Testis (tissue), 2 donors: ENCODE measurements at regions not wholly inside any gene's neighbourhood (a gene's known extent, or its start where the extent isn't known, plus 50 kb on each side); places are given as distances from the start of the nearest gene placed in this dataset.

ENCODE experiments used
- DNase-seq: peaks from one replicate; pipeline ENCODE4 v3.0.0-alpha.2; 2019
- H3K27ac ChIP-seq, 2 donors: fragments of 200-600 bp; sonication (generic); one replicate each; pipeline ENCODE4 v1.5.1; 2019
- H3K27me3 ChIP-seq: fragments of 200-600 bp; sonication (generic); one replicate; pipeline ENCODE4 v1.5.1; 2019
- H3K36me3 ChIP-seq: fragments of 200-600 bp; sonication (generic); one replicate; pipeline ENCODE4 v1.5.1; 2017; ENCODE audit warnings: low read depth; ENCODE audit errors: missing control alignments
- H3K4me1 ChIP-seq: fragments of 200-600 bp; sonication (generic); one replicate; pipeline ENCODE4 v1.5.1; 2019
- H3K4me3 ChIP-seq, 2 donors: fragments of 200-600 bp; sonication (generic); one replicate each; pipeline ENCODE4 v1.5.1; 2017 to 2019
- H3K9me3 ChIP-seq: fragments of 200-600 bp; sonication (generic); one replicate; pipeline ENCODE4 v1.5.1; 2017
- POLR2A ChIP-seq: fragments of 450-650 bp; IDR thresholded peaks from one replicate; pipeline ENCODE4 v1.6.1; 2017; ENCODE audit warnings: antibody characterized with exemption, mild to moderate bottlenecking, moderate library complexity
- WGBS, 2 donors: methylation state at CpG; one replicate each; pipeline ENCODE4 v1.1.5; 2018; 5-methylcytosine and 5-hydroxymethylcytosine counted together
- intact Hi-C: fragments of 100-400 bp; cut with DNase I; formaldehyde crosslinking; loops from one replicate; pipeline ENCODE4 v1.15.1; 2023; ENCODE audit warnings: low total_unique reads
- TF ChIP-seq, protein P1 (sequence below), 3 experiments: fragments of 450-650 bp in 2 of 3; fragments of 200-600 bp in 1 of 3; sonication (generic) in 1 of 3; IDR thresholded peaks; one replicate each; pipeline ENCODE4 v1.5.1; 2016 to 2019; ENCODE audit warnings: antibody characterized with exemption in 3 of 3, mild to moderate bottlenecking in 2 of 3, moderate library complexity in 1 of 3

DNA sequence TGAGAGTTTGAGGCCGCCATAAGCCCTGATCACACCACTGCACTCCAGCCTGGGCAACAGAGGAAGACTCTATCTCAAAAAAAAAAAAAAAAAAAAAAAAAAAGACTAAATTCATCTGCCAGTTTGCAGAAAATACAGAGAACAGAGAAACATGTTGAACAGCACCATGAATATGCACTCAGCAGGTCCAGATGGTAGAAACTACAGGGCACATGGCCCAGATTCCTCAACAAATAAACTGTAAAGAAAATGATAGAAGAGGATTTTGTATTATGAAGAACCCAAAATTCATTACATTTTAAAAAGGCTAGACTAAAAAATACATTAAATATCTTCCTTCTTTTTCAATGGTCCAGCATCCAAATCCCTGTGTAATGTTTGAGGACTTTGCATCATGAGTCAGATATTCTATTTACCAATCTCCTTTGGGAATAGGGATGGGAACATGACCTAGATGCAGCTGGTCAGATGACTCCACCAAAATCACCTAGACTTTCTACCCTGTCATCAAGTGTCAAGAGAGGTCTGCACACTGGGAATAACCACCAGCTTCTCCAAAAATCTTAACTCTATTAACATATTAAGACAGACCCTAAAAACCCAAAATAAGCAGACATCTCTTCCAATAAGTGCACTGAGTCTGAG is 189.1 kb upstream of the TCF21 start:
- Histone ChIP-seq H3K27ac (no peak overlapping the region), H3K4me3 (no peak overlapping the region), H3K36me3 (no peaks in the 10 kb centered on the region), H3K9me3 (no peaks in the 10 kb centered on the region), H3K27me3 (no peaks in the 10 kb centered on the region), H3K4me1 (no peaks in the 10 kb centered on the region)
- DNase-seq = no peak
- intact Hi-C loops = no loop called here
- TF ChIP-seq, protein P1, sequence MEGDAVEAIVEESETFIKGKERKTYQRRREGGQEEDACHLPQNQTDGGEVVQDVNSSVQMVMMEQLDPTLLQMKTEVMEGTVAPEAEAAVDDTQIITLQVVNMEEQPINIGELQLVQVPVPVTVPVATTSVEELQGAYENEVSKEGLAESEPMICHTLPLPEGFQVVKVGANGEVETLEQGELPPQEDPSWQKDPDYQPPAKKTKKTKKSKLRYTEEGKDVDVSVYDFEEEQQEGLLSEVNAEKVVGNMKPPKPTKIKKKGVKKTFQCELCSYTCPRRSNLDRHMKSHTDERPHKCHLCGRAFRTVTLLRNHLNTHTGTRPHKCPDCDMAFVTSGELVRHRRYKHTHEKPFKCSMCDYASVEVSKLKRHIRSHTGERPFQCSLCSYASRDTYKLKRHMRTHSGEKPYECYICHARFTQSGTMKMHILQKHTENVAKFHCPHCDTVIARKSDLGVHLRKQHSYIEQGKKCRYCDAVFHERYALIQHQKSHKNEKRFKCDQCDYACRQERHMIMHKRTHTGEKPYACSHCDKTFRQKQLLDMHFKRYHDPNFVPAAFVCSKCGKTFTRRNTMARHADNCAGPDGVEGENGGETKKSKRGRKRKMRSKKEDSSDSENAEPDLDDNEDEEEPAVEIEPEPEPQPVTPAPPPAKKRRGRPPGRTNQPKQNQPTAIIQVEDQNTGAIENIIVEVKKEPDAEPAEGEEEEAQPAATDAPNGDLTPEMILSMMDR (IDR thresholded peaks at IDR 0.05) = no peak
- TF ChIP-seq POLR2A = no peak
- 89 to 90% methylated on average over 1 of the region's 1 CpG for WGBS, 2 donors

DNA sequence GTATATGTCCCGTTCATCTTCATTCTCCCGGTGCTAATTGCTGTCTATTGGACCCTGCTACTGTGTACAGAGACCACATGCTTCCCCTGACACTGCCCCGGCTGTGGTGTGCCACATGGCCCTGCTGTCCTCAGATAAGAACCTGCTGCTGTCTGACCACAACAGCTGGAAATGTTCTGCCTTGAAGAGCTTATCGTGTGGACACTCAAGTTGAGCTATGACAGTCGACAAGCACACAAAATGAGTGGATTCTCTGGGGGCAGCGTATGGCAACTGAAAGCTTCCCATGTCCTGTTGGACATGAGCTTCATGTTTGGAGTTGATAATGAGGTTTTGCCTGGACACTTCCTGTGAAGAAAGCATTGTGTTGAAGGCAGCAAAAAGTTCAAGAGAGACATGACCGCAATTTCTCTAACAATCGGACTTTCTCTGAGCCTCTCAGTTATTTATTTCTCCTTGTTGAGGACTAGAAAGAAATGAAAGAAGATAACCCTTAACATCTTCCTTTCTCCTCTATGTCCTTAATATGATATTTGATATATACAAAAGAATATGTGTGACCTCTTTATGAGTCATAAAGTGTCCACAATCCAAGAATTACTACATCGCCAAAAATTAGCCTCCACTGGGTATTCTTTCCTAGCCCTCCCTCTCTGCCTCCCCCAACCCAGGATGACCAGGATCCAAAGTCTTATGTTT is 187.1 kb upstream of the TCF21 start:
- Histone ChIP-seq H3K27me3 (no peaks in the 10 kb centered on the region), H3K4me1 (no peaks in the 10 kb centered on the region), H3K27ac (no peak overlapping the region), H3K36me3 (no peaks in the 10 kb centered on the region), H3K9me3 (no peaks in the 10 kb centered on the region), H3K4me3 (no peak overlapping the region)
- TF ChIP-seq, protein P1 (IDR thresholded peaks at IDR 0.05) = no peak
- no peak for TF ChIP-seq POLR2A
- WGBS, 2 donors = 57 to 58% methylated on average over 9 of the region's 9 CpGs
- intact Hi-C loops = no loop called here
- DNase-seq = no peak

DNA sequence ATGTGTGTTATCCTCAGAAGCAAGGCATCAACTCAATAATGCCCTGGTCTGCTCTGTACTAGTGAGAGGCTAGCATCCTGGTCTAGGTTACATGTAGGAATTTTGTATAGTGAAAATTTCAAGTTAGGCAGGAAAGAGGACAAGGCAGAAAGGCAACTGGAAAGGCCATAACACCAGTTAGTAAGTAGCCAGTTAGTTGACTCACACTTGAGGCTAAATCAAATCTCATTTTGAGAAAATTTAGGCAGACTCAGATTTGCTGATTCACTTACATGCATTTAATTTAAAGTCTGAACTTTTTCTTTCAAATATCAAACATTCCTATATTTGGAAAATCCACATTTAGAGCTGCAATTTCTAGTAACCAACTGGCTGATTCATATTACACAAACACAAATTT is 184.5 kb upstream of the TCF21 start:
- Histone ChIP-seq H3K27ac (no peak overlapping the region), H3K4me1 (no peaks in the 10 kb centered on the region), H3K27me3 (no peaks in the 10 kb centered on the region), H3K4me3 (no peak overlapping the region), H3K36me3 (no peaks in the 10 kb centered on the region), H3K9me3 (no peaks in the 10 kb centered on the region)
- intact Hi-C loops = no loop called here
- TF ChIP-seq, protein P1 (IDR thresholded peaks at IDR 0.05) = no peak
- TF ChIP-seq POLR2A = no peak
- DNase-seq = no peak

DNA sequence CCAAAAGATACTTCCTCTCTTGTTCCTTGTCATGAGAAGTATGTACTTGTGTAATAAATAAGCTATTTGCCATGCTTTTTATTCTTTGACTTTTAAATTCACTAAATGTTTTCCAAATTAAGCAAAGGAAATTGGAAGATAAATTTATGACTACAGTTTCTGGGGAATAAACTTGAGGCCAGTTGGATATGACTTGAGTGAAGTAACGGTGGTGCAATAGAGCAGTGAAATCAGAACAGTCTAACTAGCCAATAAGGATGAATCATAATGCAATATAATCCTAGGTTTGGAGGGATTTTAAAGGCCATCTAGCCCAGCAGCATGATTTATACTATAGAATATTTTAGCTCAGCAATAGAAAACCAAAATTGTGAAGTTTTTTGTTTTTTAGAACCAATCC is 183.8 kb upstream of the TCF21 start:
- DNase-seq = no peak
- H3K36me3 ChIP-seq = no peaks in the 10 kb centered on the region
- intact Hi-C loops = no loop called here
- H3K9me3 ChIP-seq = no peaks in the 10 kb centered on the region
- no peak overlapping the region for H3K4me3 ChIP-seq
- no peak overlapping the region for H3K27ac ChIP-seq
- TF ChIP-seq, protein P1 (IDR thresholded peaks at IDR 0.05) = no peak
- TF ChIP-seq POLR2A = no peak
- no peaks in the 10 kb centered on the region for H3K4me1 ChIP-seq
- 67 to 76% methylated on average over 1 of the region's 1 CpG for WGBS, 2 donors
- H3K27me3 ChIP-seq = no peaks in the 10 kb centered on the region

DNA sequence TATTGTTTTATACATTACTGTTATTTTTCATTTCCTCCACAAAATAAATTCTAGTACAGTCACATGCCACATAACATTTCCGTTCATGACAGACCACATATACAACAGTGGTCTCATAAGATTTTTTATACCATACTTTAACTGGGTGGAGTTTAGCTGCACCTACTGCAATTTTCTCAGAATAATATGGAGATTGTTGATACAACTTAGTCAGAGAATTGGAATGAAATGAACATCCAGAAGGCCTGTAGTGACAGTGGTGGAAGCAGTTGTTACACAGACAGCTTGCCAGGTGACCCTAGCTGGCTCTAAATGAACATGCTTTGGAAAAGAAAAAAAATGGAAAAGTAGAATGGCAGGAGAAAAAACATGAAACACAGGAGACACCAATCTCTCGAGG is 183.2 kb upstream of the TCF21 start:
- TF ChIP-seq POLR2A = no peak
- TF ChIP-seq, protein P1 (IDR thresholded peaks at IDR 0.05) = no peak
- no peaks in the 10 kb centered on the region for H3K9me3 ChIP-seq
- no peaks in the 10 kb centered on the region for H3K36me3 ChIP-seq
- H3K27ac ChIP-seq = no peak overlapping the region
- no peaks in the 10 kb centered on the region for H3K4me1 ChIP-seq
- WGBS, 2 donors = 81 to 93% methylated on average over 2 of the region's 2 CpGs
- H3K27me3 ChIP-seq = no peaks in the 10 kb centered on the region
- no peak overlapping the region for H3K4me3 ChIP-seq
- intact Hi-C loops = no loop called here
- no peak for DNase-seq
